Neural cell (in vitro differentiated cells): ENCODE measurements at regions not wholly inside any gene's neighbourhood (a gene's known extent, or its start where the extent isn't known, plus 50 kb on each side); places are given as distances from the start of the nearest gene placed in this dataset.

ENCODE experiments used
- EP300 ChIP-seq: fragments of 450-650 bp; conservative IDR thresholded peaks from 2 replicates; pipeline ENCODE4 v1.6.1; 2014; ENCODE audit warnings: antibody characterized with exemption, mild to moderate bottlenecking, moderate library complexity; ENCODE audit not compliant: poor library complexity, severe bottlenecking
- TF ChIP-seq, protein P1 (sequence below): fragments of 450-650 bp; IDR thresholded peaks from 2 replicates; pipeline ENCODE4 v1.5.1; 2014; ENCODE audit warnings: antibody characterized with exemption, mild to moderate bottlenecking, moderate library complexity; ENCODE audit not compliant: poor library complexity, severe bottlenecking

DNA sequence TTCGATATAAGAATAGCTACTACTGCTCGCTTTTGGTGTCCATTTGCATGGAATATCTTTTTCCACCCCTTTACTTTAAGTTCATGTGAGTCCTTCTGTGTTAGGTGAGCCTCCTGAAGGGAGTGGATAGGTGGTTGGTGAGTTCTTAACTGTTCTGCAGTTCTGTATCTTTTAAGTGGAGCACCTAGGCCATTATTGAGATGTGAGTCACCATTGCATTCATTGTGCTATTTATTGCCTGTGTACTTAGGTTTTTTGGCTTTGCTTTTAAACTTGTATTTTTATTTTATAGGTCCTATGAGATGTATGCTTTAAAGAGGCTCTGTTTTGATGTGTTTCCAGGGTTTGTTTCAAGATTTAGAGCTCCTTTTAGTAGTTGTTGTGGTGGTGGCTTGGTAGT, 1430.8 kb downstream of the REEP3 start:
- TF ChIP-seq, protein P1, sequence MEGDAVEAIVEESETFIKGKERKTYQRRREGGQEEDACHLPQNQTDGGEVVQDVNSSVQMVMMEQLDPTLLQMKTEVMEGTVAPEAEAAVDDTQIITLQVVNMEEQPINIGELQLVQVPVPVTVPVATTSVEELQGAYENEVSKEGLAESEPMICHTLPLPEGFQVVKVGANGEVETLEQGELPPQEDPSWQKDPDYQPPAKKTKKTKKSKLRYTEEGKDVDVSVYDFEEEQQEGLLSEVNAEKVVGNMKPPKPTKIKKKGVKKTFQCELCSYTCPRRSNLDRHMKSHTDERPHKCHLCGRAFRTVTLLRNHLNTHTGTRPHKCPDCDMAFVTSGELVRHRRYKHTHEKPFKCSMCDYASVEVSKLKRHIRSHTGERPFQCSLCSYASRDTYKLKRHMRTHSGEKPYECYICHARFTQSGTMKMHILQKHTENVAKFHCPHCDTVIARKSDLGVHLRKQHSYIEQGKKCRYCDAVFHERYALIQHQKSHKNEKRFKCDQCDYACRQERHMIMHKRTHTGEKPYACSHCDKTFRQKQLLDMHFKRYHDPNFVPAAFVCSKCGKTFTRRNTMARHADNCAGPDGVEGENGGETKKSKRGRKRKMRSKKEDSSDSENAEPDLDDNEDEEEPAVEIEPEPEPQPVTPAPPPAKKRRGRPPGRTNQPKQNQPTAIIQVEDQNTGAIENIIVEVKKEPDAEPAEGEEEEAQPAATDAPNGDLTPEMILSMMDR: no peak
- TF ChIP-seq EP300: no peak
